Hepatocyte (in vitro differentiated cells): ENCODE measurements at regions not wholly inside any gene's neighbourhood (a gene's known extent, or its start where the extent isn't known, plus 50 kb on each side); places are given as distances from the start of the nearest gene placed in this dataset.

ENCODE experiments used
- DNase-seq: peaks from one replicate; pipeline ENCODE4 v3.0.0-alpha.2; 2016; ENCODE audit warnings: low spot score
- H2AFZ ChIP-seq: fragments of 200-600 bp; sonication (generic); 2 replicates; pipeline ENCODE4 v1.6.0; 2016; ENCODE audit warnings: antibody characterized with exemption, mild to moderate bottlenecking
- H3K27ac ChIP-seq: fragments of 200-600 bp; sonication (generic); 2 replicates; pipeline ENCODE4 v1.5.1; 2016; ENCODE audit warnings: mild to moderate bottlenecking
- H3K27me3 ChIP-seq: fragments of 200-600 bp; sonication (generic); 2 replicates; pipeline ENCODE4 v1.6.1; 2016
- H3K36me3 ChIP-seq: fragments of 200-600 bp; sonication (generic); replicated peaks from 2 replicates; pipeline ENCODE4 v1.5.1; 2016; ENCODE audit warnings: low read depth; ENCODE audit not compliant: insufficient read depth
- H3K4me1 ChIP-seq: fragments of 200-600 bp; sonication (generic); 2 replicates; pipeline ENCODE4 v1.5.1; 2016; ENCODE audit warnings: mild to moderate bottlenecking, moderate library complexity; ENCODE audit not compliant: insufficient read depth
- H3K4me2 ChIP-seq: fragments of 200-600 bp; sonication (generic); 2 replicates; pipeline ENCODE4 v1.6.0; 2016
- H3K4me3 ChIP-seq: fragments of 200-600 bp; sonication (generic); 2 replicates; pipeline ENCODE4 v1.5.1; 2016; ENCODE audit warnings: mild to moderate bottlenecking
- H3K79me2 ChIP-seq: fragments of 200-600 bp; sonication (generic); 2 replicates; pipeline ENCODE4 v1.6.0; 2017; ENCODE audit warnings: mild to moderate bottlenecking
- H3K9me2 ChIP-seq: fragments of 200-600 bp; sonication (generic); replicated peaks from 2 replicates; pipeline ENCODE4 v1.6.0; 2017; ENCODE audit warnings: mild to moderate bottlenecking; ENCODE audit not compliant: insufficient read depth
- H3K9me3 ChIP-seq: fragments of 200-600 bp; sonication (generic); 2 replicates; pipeline ENCODE4 v1.5.1; 2016; ENCODE audit warnings: low read depth, mild to moderate bottlenecking
- H4K20me1 ChIP-seq: fragments of 200-600 bp; sonication (generic); 2 replicates; pipeline ENCODE4 v1.6.0; 2016; ENCODE audit warnings: mild to moderate bottlenecking; ENCODE audit not compliant: insufficient read depth, poor library complexity, severe bottlenecking
- CTCF ChIP-seq: fragments of 200-600 bp; sonication (generic); IDR thresholded peaks from 2 replicates; pipeline ENCODE4 v1.5.1; 2016; ENCODE audit warnings: antibody characterized with exemption, mild to moderate bottlenecking; ENCODE audit not compliant: poor library complexity
- EZH2 ChIP-seq: fragments of 200-600 bp; sonication (generic); IDR thresholded peaks from 2 replicates; pipeline ENCODE4 v1.6.1; 2016; ENCODE audit warnings: antibody characterized with exemption, mild to moderate bottlenecking, borderline replicate concordance
- EZH2phosphoT487 ChIP-seq: fragments of 200-600 bp; sonication (generic); IDR thresholded peaks from one replicate; pipeline ENCODE4 v1.6.1; 2018; ENCODE audit warnings: antibody characterized with exemption, mild to moderate bottlenecking, low read depth, moderate library complexity; ENCODE audit not compliant: unreplicated experiment, severe bottlenecking
- WGBS: methylation state at CpG from one replicate; pipeline ENCODE4 v1.1.6; 2016; ENCODE audit warnings: low lambda C conversion rate; ENCODE audit errors: missing lambda C conversion rate; 5-methylcytosine and 5-hydroxymethylcytosine counted together

GRCh38 chr6:144661116-144661806, 376.1 kb downstream of the UTRN start:
- peaks cover 37% of the 10 kb centered on the region for H3K4me1 ChIP-seq
- H3K9me3 ChIP-seq = no peaks in the 10 kb centered on the region
- peak overlapping the region; percentile 12 for H3K4me3 ChIP-seq
- H3K4me2 ChIP-seq = peak overlapping the region; percentile 69
- peaks cover 12% of the 10 kb centered on the region for H3K79me2 ChIP-seq
- 30% methylated on average over 8 of the region's 8 CpGs for WGBS
- peak; percentile 54 for DNase-seq
- no peaks in the 10 kb centered on the region for H3K36me3 ChIP-seq
- H3K27me3 ChIP-seq = no peaks in the 10 kb centered on the region
- no peak for TF ChIP-seq EZH2phosphoT487
- no peak for TF ChIP-seq EZH2
- no peak for TF ChIP-seq CTCF
- H2AFZ ChIP-seq = no peak overlapping the region
- no peaks in the 10 kb centered on the region for H4K20me1 ChIP-seq
- H3K27ac ChIP-seq = peak overlapping the region; percentile 62
- no peaks in the 10 kb centered on the region for H3K9me2 ChIP-seq

- H3K4me2 ChIP-seq = no peak overlapping the region
- no peak for DNase-seq
- H3K4me1 ChIP-seq = peaks cover 37% of the 10 kb centered on the region
- H3K9me3 ChIP-seq = no peaks in the 10 kb centered on the region
- no peaks in the 10 kb centered on the region for H3K36me3 ChIP-seq
- 71% methylated on average over 1 of the region's 1 CpG for WGBS
- H2AFZ ChIP-seq = no peak overlapping the region
- no peaks in the 10 kb centered on the region for H3K9me2 ChIP-seq
- no peaks in the 10 kb centered on the region for H4K20me1 ChIP-seq
- H3K27me3 ChIP-seq = no peaks in the 10 kb centered on the region
- H3K79me2 ChIP-seq = peaks cover 14% of the 10 kb centered on the region
- no peak overlapping the region for H3K4me3 ChIP-seq
- TF ChIP-seq CTCF (no peak), EZH2phosphoT487 (no peak), EZH2 (no peak)
- H3K27ac ChIP-seq = no peak overlapping the region
Measured at GRCh38 chr6:144662812-144663365, 377.8 kb downstream of the UTRN start.

- no peak for DNase-seq
- H3K36me3 ChIP-seq = no peaks in the 10 kb centered on the region
- no peaks in the 10 kb centered on the region for H3K9me3 ChIP-seq
- H3K27me3 ChIP-seq = no peaks in the 10 kb centered on the region
- H3K4me2 ChIP-seq = no peak overlapping the region
- H3K27ac ChIP-seq = no peak overlapping the region
- peaks cover 34% of the 10 kb centered on the region for H3K4me1 ChIP-seq
- no peaks in the 10 kb centered on the region for H3K9me2 ChIP-seq
- TF ChIP-seq CTCF (no peak), EZH2 (no peak), EZH2phosphoT487 (no peak)
- peaks cover 16% of the 10 kb centered on the region for H3K79me2 ChIP-seq
- WGBS = 85% methylated on average over 4 of the region's 4 CpGs
- H3K4me3 ChIP-seq = no peak overlapping the region
- no peak overlapping the region for H2AFZ ChIP-seq
- no peaks in the 10 kb centered on the region for H4K20me1 ChIP-seq
Measured at GRCh38 chr6:144664281-144664680, 379.1 kb downstream of the UTRN start.
